Astrocyte (in vitro differentiated cells and primary cell): ENCODE measurements at regions not wholly inside any gene's neighbourhood (a gene's known extent, or its start where the extent isn't known, plus 50 kb on each side); places are given as distances from the start of the nearest gene placed in this dataset.

Experiments used
- DNase-seq: peaks from one replicate; pipeline ENCODE4 v3.0.0-alpha.2; 2010; ENCODE audit warnings: low read depth
- FAIRE-seq: peaks from 2 replicates; lab custom pipeline; 2011; peaks lifted over from hg19 to GRCh38; lab: Jason Lieb, UNC
- H2AFZ ChIP-seq: 2 replicates; pipeline ENCODE4 v1.6.0; 2012; ENCODE audit warnings: low read depth, low read length, inconsistent platforms
- H3K27ac ChIP-seq: 2 replicates; pipeline ENCODE4 v1.5.1; 2011; ENCODE audit warnings: low read depth, low read length, inconsistent platforms
- H3K27me3 ChIP-seq: 2 replicates; pipeline ENCODE4 v1.6.0; 2011; ENCODE audit warnings: low read length, inconsistent platforms; ENCODE audit not compliant: insufficient read depth
- H3K36me3 ChIP-seq: 2 replicates; pipeline ENCODE4 v1.5.1; 2011; ENCODE audit warnings: low read length, inconsistent platforms; ENCODE audit not compliant: insufficient read depth
- H3K4me1 ChIP-seq: 2 replicates; pipeline ENCODE4 v1.5.1; 2011; ENCODE audit warnings: low read length, inconsistent platforms; ENCODE audit not compliant: insufficient read depth
- H3K4me2 ChIP-seq: 2 replicates; pipeline ENCODE4 v1.6.0; 2012; ENCODE audit warnings: low read length, inconsistent platforms
- H3K4me3 ChIP-seq: 2 replicates; pipeline ENCODE4 v1.5.1; 2011; ENCODE audit warnings: low read depth, mild to moderate bottlenecking, low read length, inconsistent platforms; ENCODE audit not compliant: insufficient read depth
- H3K79me2 ChIP-seq: 2 replicates; pipeline ENCODE4 v1.6.0; 2012; ENCODE audit warnings: mild to moderate bottlenecking, low read length, inconsistent platforms; ENCODE audit not compliant: insufficient read depth
- H3K9ac ChIP-seq: 2 replicates; pipeline ENCODE4 v1.6.0; 2012; ENCODE audit warnings: mild to moderate bottlenecking, low read length, inconsistent platforms
- H3K9me3 ChIP-seq: 2 replicates; pipeline ENCODE4 v1.5.1; 2012; ENCODE audit warnings: low read depth, mild to moderate bottlenecking, low read length, inconsistent platforms; ENCODE audit not compliant: insufficient read depth
- H4K20me1 ChIP-seq: 2 replicates; pipeline ENCODE4 v1.6.0; 2012; ENCODE audit warnings: low read length, inconsistent platforms; ENCODE audit not compliant: insufficient read depth
- H3K27ac Mint-ChIP-seq: one replicate; pipeline ENCODE4 v1.8.0; 2021; ENCODE audit warnings: mild to moderate bottlenecking, mixed read lengths; ENCODE audit not compliant: unreplicated experiment
- H3K27me3 Mint-ChIP-seq: one replicate; pipeline ENCODE4 v1.8.0; 2021; ENCODE audit warnings: low read depth, mixed read lengths; ENCODE audit not compliant: unreplicated experiment
- H3K36me3 Mint-ChIP-seq: one replicate; pipeline ENCODE4 v1.8.0; 2021; ENCODE audit warnings: low read depth, mixed read lengths; ENCODE audit not compliant: unreplicated experiment
- H3K4me1 Mint-ChIP-seq: one replicate; pipeline ENCODE4 v1.8.0; 2021; ENCODE audit warnings: low read depth, mixed read lengths; ENCODE audit not compliant: unreplicated experiment
- H3K4me3 Mint-ChIP-seq: one replicate; pipeline ENCODE4 v1.8.0; 2021; ENCODE audit warnings: mild to moderate bottlenecking, moderate library complexity, mixed read lengths; ENCODE audit not compliant: unreplicated experiment
- H3K9me3 Mint-ChIP-seq: one replicate; pipeline ENCODE4 v1.8.0; 2021; ENCODE audit warnings: mild to moderate bottlenecking, mixed read lengths; ENCODE audit not compliant: unreplicated experiment
- CTCF ChIP-seq: IDR thresholded peaks from 2 replicates; pipeline ENCODE4 v1.5.1; 2011; ENCODE audit warnings: low read depth, mild to moderate bottlenecking, inconsistent platforms, low read length, moderate library complexity; ENCODE audit not compliant: insufficient read depth
- EZH2 ChIP-seq: IDR thresholded peaks from 2 replicates; pipeline ENCODE4 v1.6.1; 2012; ENCODE audit warnings: mild to moderate bottlenecking, low read length, inconsistent platforms; ENCODE audit not compliant: insufficient read depth

- no peak for DNase-seq
- Histone ChIP-seq H3K79me2 (no peaks in the 10 kb centered on the region), H3K4me3 (no peak overlapping the region), H3K9me3 (no peaks in the 10 kb centered on the region), H3K4me1 (no peaks in the 10 kb centered on the region), H4K20me1 (no peaks in the 10 kb centered on the region), H3K9ac (no peak overlapping the region), H3K27me3 (no peaks in the 10 kb centered on the region), H2AFZ (no peak overlapping the region), H3K36me3 (no peaks in the 10 kb centered on the region), H3K27ac (no peak overlapping the region), H3K4me2 (no peak overlapping the region)
- Mint-ChIP-seq H3K36me3 (no peaks in the 10 kb centered on the region), H3K9me3 (peaks cover 7% of the 10 kb centered on the region), H3K4me1 (no peaks in the 10 kb centered on the region), H3K27ac (no peak overlapping the region), H3K27me3 (peaks cover 22% of the 10 kb centered on the region), H3K4me3 (no peak overlapping the region)
- TF ChIP-seq CTCF (no peak), EZH2 (no peak)
- no peak for FAIRE-seq
Observed at GRCh38 chr5:133782736-133783135, 170.4 kb upstream of the FSTL4 start.

GRCh38 chr5:133781436-133782225 is 169.3 kb upstream of the FSTL4 start:
- H3K4me2 ChIP-seq, result no peak overlapping the region
- H3K27me3 Mint-ChIP-seq, result peaks cover 22% of the 10 kb centered on the region
- H3K27me3 ChIP-seq, result no peaks in the 10 kb centered on the region
- no peaks in the 10 kb centered on the region for H3K4me1 Mint-ChIP-seq
- no peak overlapping the region for H3K4me3 ChIP-seq
- TF ChIP-seq EZH2 (no peak), CTCF (no peak)
- no peaks in the 10 kb centered on the region for H3K9me3 ChIP-seq
- FAIRE-seq, result no peak
- no peaks in the 10 kb centered on the region for H4K20me1 ChIP-seq
- no peak overlapping the region for H3K27ac Mint-ChIP-seq
- peaks cover 7% of the 10 kb centered on the region for H3K9me3 Mint-ChIP-seq
- H3K9ac ChIP-seq, result no peak overlapping the region
- H3K36me3 Mint-ChIP-seq, result no peaks in the 10 kb centered on the region
- no peak overlapping the region for H3K27ac ChIP-seq
- no peak overlapping the region for H2AFZ ChIP-seq
- H3K4me1 ChIP-seq, result no peaks in the 10 kb centered on the region
- H3K79me2 ChIP-seq, result no peaks in the 10 kb centered on the region
- no peak for DNase-seq
- no peaks in the 10 kb centered on the region for H3K36me3 ChIP-seq
- H3K4me3 Mint-ChIP-seq, result no peak overlapping the region

- Histone ChIP-seq H3K36me3 (no peaks in the 10 kb centered on the region), H3K9ac (no peak overlapping the region), H3K4me2 (no peak overlapping the region), H3K9me3 (no peaks in the 10 kb centered on the region), H4K20me1 (no peaks in the 10 kb centered on the region), H3K79me2 (no peaks in the 10 kb centered on the region), H2AFZ (no peak overlapping the region), H3K27me3 (no peaks in the 10 kb centered on the region), H3K27ac (no peak overlapping the region), H3K4me1 (no peaks in the 10 kb centered on the region), H3K4me3 (no peak overlapping the region)
- DNase-seq (no peak), FAIRE-seq (no peak)
- Mint-ChIP-seq H3K9me3 (peaks cover 7% of the 10 kb centered on the region), H3K27ac (no peak overlapping the region), H3K36me3 (no peaks in the 10 kb centered on the region), H3K4me3 (no peak overlapping the region), H3K27me3 (peaks cover 27% of the 10 kb centered on the region), H3K4me1 (no peaks in the 10 kb centered on the region)
- no peak for TF ChIP-seq CTCF
- no peak for TF ChIP-seq EZH2
Observed at GRCh38 chr5:133780619-133781280, 168.4 kb upstream of the FSTL4 start.
